Liver (tissue), 3 donors: ENCODE measurements at regions not wholly inside any gene's neighbourhood (a gene's known extent, or its start where the extent isn't known, plus 50 kb on each side); places are given as distances from the start of the nearest gene placed in this dataset.

Source experiments
- CTCF ChIP-seq: fragments of 150-350 bp; IDR thresholded peaks from 2 replicates; pipeline ENCODE4 v1.5.1; 2017; ENCODE audit warnings: improper control_type of control experiment, low read depth, low read length; ENCODE audit not compliant: missing input control
- FOXA1 ChIP-seq: IDR thresholded peaks from 2 replicates; pipeline ENCODE4 v1.6.1; 2016; ENCODE audit warnings: antibody characterized with exemption
- MAX ChIP-seq: IDR thresholded peaks from 2 replicates; pipeline ENCODE4 v1.6.1; 2016; ENCODE audit warnings: antibody characterized with exemption
- RAD21 ChIP-seq, 2 donors: IDR thresholded peaks; 2 replicates each; pipeline ENCODE4 v1.6.1; 2016; ENCODE audit warnings: antibody characterized with exemption in 2 of 2, mild to moderate bottlenecking in 2 of 2
- REST ChIP-seq: IDR thresholded peaks from 2 replicates; pipeline ENCODE4 v1.6.1; 2016; ENCODE audit warnings: antibody characterized with exemption, mild to moderate bottlenecking
- SP1 ChIP-seq: IDR thresholded peaks from 2 replicates; pipeline ENCODE4 v1.6.1; 2018; ENCODE audit warnings: antibody characterized with exemption, mild to moderate bottlenecking
- TAF1 ChIP-seq: conservative IDR thresholded peaks from 2 replicates; pipeline ENCODE4 v1.6.1; 2016; ENCODE audit warnings: antibody characterized with exemption, mild to moderate bottlenecking
- YY1 ChIP-seq: IDR thresholded peaks from 2 replicates; pipeline ENCODE4 v1.6.1; 2016; ENCODE audit warnings: antibody characterized with exemption, mild to moderate bottlenecking
- donor health status: healthy.
- donor health status: healthy.

- TF ChIP-seq TAF1: no peak
- no peak for TF ChIP-seq REST
- TF ChIP-seq YY1: no peak
- TF ChIP-seq CTCF: no peak
- TF ChIP-seq SP1: no peak
- no peak for TF ChIP-seq RAD21 (IDR thresholded peaks at IDR 0.05)
- TF ChIP-seq MAX: no peak
- no peak for TF ChIP-seq FOXA1
Measured at GRCh38 chrX:129233786-129234185, 289.5 kb downstream of the SMARCA1 start.
